IMR-90 (cell line): ENCODE measurements at regions not wholly inside any gene's neighbourhood (a gene's known extent, or its start where the extent isn't known, plus 50 kb on each side); places are given as distances from the start of the nearest gene placed in this dataset.

Experiments used
- CTCF ChIP-seq: conservative IDR thresholded peaks from 2 replicates; pipeline ENCODE4 v1.5.1; 2012; ENCODE audit warnings: mild to moderate bottlenecking, low read depth, low read length, improper control_type of control experiment
- ELK1 ChIP-seq: fragments of 150-350 bp; IDR thresholded peaks from 2 replicates; pipeline ENCODE4 v1.6.1; 2016; ENCODE audit warnings: low read depth, mild to moderate bottlenecking, low read length, moderate library complexity, borderline replicate concordance
- FOS ChIP-seq: fragments of 150-350 bp; IDR thresholded peaks from 2 replicates; pipeline ENCODE4 v1.6.1; 2016; ENCODE audit warnings: low read depth, low read length
- MAFK ChIP-seq: IDR thresholded peaks from 2 replicates; pipeline ENCODE4 v1.6.1; 2012; ENCODE audit warnings: low read depth, low read length, improper control_type of control experiment
- MXI1 ChIP-seq: IDR thresholded peaks from 2 replicates; pipeline ENCODE4 v1.6.1; 2012; ENCODE audit warnings: low read depth, mild to moderate bottlenecking, low read length, moderate library complexity, borderline replicate concordance
- POLR2A ChIP-seq: IDR thresholded peaks from 2 replicates; pipeline ENCODE4 v1.6.1; 2012; ENCODE audit warnings: mild to moderate bottlenecking, low read depth, low read length
- RAD21 ChIP-seq: IDR thresholded peaks from 2 replicates; pipeline ENCODE4 v1.6.1; 2012; ENCODE audit warnings: low read length, improper control_type of control experiment

- no peak for TF ChIP-seq MXI1
- no peak for TF ChIP-seq POLR2A
- no peak for TF ChIP-seq RAD21
- TF ChIP-seq CTCF: no peak
- TF ChIP-seq ELK1: no peak
- TF ChIP-seq MAFK: no peak
- no peak for TF ChIP-seq FOS
Measured at GRCh38 chr7:77474756-77475155, 58.6 kb upstream of the GSAP start.
